Mesothelial cell of epicardium (in vitro differentiated cells): ENCODE measurements at regions not wholly inside any gene's neighbourhood (a gene's known extent, or its start where the extent isn't known, plus 50 kb on each side); places are given as distances from the start of the nearest gene placed in this dataset.

Experiments
- DNase-seq, 2 experiments: peaks; one replicate each; pipeline ENCODE4 v3.0.0; 2021; ENCODE audit warnings: low spot score in 2 of 2; ENCODE audit not compliant: unreplicated experiment in 2 of 2
- H3K27ac Mint-ChIP-seq: 2 replicates; pipeline ENCODE4 v1.8.0; 2021; ENCODE audit warnings: mixed read lengths
- H3K27me3 Mint-ChIP-seq: 2 replicates; pipeline ENCODE4 v1.8.0; 2021; ENCODE audit warnings: low read depth, mixed read lengths
- H3K36me3 Mint-ChIP-seq: 2 replicates; pipeline ENCODE4 v1.8.0; 2021; ENCODE audit warnings: mixed read lengths
- H3K4me1 Mint-ChIP-seq: 2 replicates; pipeline ENCODE4 v1.8.0; 2021; ENCODE audit warnings: mixed read lengths
- H3K4me3 Mint-ChIP-seq: 2 replicates; pipeline ENCODE4 v1.8.0; 2021; ENCODE audit warnings: mild to moderate bottlenecking, moderate library complexity, mixed read lengths
- H3K9me3 Mint-ChIP-seq: 2 replicates; pipeline ENCODE4 v1.8.0; 2021; ENCODE audit warnings: mixed read lengths
- TF ChIP-seq, protein P1 (sequence below): fragments of 200-600 bp; sonication (generic); IDR thresholded peaks from one replicate; pipeline ENCODE4 v1.5.0; 2021; ENCODE audit warnings: antibody characterized with exemption; ENCODE audit not compliant: unreplicated experiment

DNA sequence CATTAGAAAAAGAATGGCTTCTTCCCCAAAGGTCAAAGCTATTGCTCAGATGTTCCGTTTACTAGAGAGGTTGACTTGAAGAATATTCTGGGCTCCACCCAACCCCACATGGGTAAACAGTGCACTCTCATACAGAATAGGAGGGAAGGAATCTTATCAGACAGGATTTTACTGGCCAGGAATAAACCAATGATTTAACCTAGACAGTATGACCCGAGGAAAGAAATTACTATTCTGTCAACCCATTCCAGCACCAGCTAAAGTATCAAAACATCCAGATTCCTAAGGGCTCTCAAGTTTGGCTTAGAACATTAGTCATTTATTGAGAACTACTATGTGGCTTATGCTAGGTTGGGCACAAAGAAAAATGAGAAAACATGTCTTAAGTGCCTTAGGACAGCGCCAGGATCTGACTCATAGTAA, 493.6 kb upstream of the KLF4 start:
- Mint-ChIP-seq H3K4me3 (no peak overlapping the region), H3K36me3 (no peaks in the 10 kb centered on the region), H3K4me1 (no peaks in the 10 kb centered on the region), H3K27me3 (no peaks in the 10 kb centered on the region), H3K27ac (no peak overlapping the region), H3K9me3 (no peaks in the 10 kb centered on the region)
- no peak for DNase-seq
- TF ChIP-seq, protein P1, sequence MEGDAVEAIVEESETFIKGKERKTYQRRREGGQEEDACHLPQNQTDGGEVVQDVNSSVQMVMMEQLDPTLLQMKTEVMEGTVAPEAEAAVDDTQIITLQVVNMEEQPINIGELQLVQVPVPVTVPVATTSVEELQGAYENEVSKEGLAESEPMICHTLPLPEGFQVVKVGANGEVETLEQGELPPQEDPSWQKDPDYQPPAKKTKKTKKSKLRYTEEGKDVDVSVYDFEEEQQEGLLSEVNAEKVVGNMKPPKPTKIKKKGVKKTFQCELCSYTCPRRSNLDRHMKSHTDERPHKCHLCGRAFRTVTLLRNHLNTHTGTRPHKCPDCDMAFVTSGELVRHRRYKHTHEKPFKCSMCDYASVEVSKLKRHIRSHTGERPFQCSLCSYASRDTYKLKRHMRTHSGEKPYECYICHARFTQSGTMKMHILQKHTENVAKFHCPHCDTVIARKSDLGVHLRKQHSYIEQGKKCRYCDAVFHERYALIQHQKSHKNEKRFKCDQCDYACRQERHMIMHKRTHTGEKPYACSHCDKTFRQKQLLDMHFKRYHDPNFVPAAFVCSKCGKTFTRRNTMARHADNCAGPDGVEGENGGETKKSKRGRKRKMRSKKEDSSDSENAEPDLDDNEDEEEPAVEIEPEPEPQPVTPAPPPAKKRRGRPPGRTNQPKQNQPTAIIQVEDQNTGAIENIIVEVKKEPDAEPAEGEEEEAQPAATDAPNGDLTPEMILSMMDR, result no peak

DNA sequence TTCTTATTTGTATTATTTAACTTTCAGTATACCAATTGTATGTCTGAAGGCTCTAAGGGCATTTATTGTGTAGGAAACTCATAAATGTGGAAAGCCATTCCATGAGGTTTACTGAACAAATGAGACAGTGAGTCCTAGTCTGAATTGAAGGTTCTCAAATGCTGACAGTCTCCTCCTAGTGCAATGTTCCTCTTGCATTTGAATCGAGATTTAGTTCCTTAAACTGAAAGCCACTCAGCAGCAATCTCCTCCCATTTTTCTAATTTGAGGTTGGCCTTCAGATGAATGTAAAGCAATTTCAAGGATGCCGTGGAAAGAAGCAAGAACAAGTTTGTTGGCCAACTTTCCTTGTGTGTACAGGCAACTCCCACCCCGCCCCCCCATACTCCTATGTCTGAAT, 493.2 kb upstream of the KLF4 start:
- H3K4me1 Mint-ChIP-seq, result no peaks in the 10 kb centered on the region
- no peak for DNase-seq
- H3K27ac Mint-ChIP-seq, result no peak overlapping the region

GRCh38 chr9:107982001-107982400, 492.4 kb upstream of the KLF4 start:
- no peak overlapping the region for H3K4me3 Mint-ChIP-seq
- peaks cover under 1% of the 10 kb centered on the region for H3K27me3 Mint-ChIP-seq
- H3K36me3 Mint-ChIP-seq, result no peaks in the 10 kb centered on the region
- TF ChIP-seq, protein P1, result no peak
- no peak for DNase-seq
- no peaks in the 10 kb centered on the region for H3K9me3 Mint-ChIP-seq
- no peaks in the 10 kb centered on the region for H3K4me1 Mint-ChIP-seq
- H3K27ac Mint-ChIP-seq, result no peak overlapping the region

More for the DNA sequence above, 493.2 kb upstream of the KLF4 start:
- Mint-ChIP-seq H3K4me3 (no peak overlapping the region), H3K36me3 (no peaks in the 10 kb centered on the region), H3K27me3 (no peaks in the 10 kb centered on the region), H3K9me3 (no peaks in the 10 kb centered on the region)
- TF ChIP-seq, protein P1, result no peak

DNA sequence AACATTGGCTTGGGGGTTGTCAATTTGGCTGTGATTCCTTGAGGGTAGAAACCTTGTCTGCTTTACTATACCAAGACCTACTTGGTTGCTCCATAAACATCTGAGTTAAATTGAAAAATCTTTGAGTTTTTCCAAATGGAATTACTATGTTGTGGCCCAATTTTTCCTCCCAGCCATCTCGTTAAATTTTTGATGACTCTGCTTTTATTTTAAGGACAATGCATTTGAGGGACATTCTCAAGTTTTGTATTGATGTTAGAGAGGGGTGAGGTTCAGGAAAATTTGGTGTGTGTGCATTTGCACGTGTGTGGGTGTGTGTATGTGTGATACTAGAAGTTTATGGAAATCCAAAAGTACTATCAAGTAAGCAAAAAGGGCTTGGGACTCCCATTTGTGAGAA, 491.4 kb upstream of the KLF4 start:
- TF ChIP-seq, protein P1, result no peak
- H3K27me3 Mint-ChIP-seq, result peaks cover 8% of the 10 kb centered on the region
- H3K36me3 Mint-ChIP-seq, result no peaks in the 10 kb centered on the region
- H3K4me3 Mint-ChIP-seq, result no peak overlapping the region
- H3K4me1 Mint-ChIP-seq, result no peaks in the 10 kb centered on the region
- DNase-seq, result no peak
- H3K9me3 Mint-ChIP-seq, result no peaks in the 10 kb centered on the region
- no peak overlapping the region for H3K27ac Mint-ChIP-seq

DNA sequence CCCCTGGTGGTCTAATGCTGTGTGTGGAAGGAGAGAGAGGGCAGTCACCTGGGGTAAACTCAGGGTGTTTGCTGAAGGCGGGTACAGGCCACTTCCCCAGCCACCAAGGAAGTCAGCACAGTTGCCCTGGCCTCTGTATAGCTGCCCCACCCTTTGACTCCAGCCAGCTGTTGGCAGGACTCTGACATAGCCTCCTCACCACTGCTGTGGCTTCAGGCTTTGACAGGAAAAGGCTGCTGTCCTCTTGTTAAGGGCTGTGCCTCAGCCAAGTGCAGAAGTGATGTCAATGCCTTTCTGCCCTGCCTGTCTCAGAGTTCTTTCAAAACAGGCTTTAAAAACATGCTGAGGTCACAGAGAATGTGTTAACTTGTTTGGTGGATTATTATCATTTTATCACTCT, 487.2 kb upstream of the KLF4 start:
- DNase-seq, result no peak
- Mint-ChIP-seq H3K4me3 (no peak overlapping the region), H3K36me3 (no peaks in the 10 kb centered on the region)

More for the DNA sequence above, 487.2 kb upstream of the KLF4 start:
- peaks cover 9% of the 10 kb centered on the region for H3K27me3 Mint-ChIP-seq
- H3K4me1 Mint-ChIP-seq, result no peaks in the 10 kb centered on the region
- TF ChIP-seq, protein P1, result no peak
- no peaks in the 10 kb centered on the region for H3K9me3 Mint-ChIP-seq
- no peak overlapping the region for H3K27ac Mint-ChIP-seq
